ENCODE measurements at regions not wholly inside any gene's neighbourhood (a gene's known extent, or its start where the extent isn't known, plus 50 kb on each side); places are given as distances from the start of the nearest gene placed in this dataset.

- H3K27me3 ChIP-seq = no peaks in the 10 kb centered on the region
- FAIRE-seq (no peak), ATAC-seq (peak in 1 of 4 donors; percentile 20), DNase-seq (no peak)
- H3K4me1 ChIP-seq = no peaks in the 10 kb centered on the region
- WGBS, 2 donors = 29 to 46% methylated on average over 3 of the region's 3 CpGs
- no peak for TF ChIP-seq CTCF (IDR thresholded peaks at IDR 0.05)
- H3K36me3 ChIP-seq = no peaks in the 10 kb centered on the region
- no peak overlapping the region for H3K27ac ChIP-seq
- no peaks in the 10 kb centered on the region for H3K9me3 ChIP-seq
- intact Hi-C loops (cut with DNase I) = no loop called here
- H3K4me3 ChIP-seq = no peak overlapping the region
Measured at GRCh38 chr7:25656581-25657026, 428.3 kb upstream of the NPVF start.

- DNase-seq = no peak
- no peak for FAIRE-seq
- Histone ChIP-seq H3K4me3 (no peak overlapping the region), H3K9me3 (no peaks in the 10 kb centered on the region), H3K27me3 (no peaks in the 10 kb centered on the region), H3K4me1 (peaks cover 0 to 6% (median 3%) of the 10 kb centered on the region in 3 donors), H3K36me3 (no peaks in the 10 kb centered on the region), H3K27ac (no peak overlapping the region)
- no peak for ATAC-seq
- no peak for TF ChIP-seq CTCF (IDR thresholded peaks at IDR 0.05)
- intact Hi-C loops (cut with DNase I) = no loop called here
Measured at GRCh38 chr7:25658375-25658774, 430.1 kb upstream of the NPVF start.

- no peaks in the 10 kb centered on the region for H3K27me3 ChIP-seq
- TF ChIP-seq CTCF (IDR thresholded peaks at IDR 0.05) = no peak
- no peak overlapping the region for H3K27ac ChIP-seq
- peaks cover 0 to 7% (median 5%) of the 10 kb centered on the region in 3 donors for H3K4me1 ChIP-seq
- DNase-seq (no peak), FAIRE-seq (no peak), ATAC-seq (no peak)
- H3K9me3 ChIP-seq = no peaks in the 10 kb centered on the region
- no peaks in the 10 kb centered on the region for H3K36me3 ChIP-seq
- H3K4me3 ChIP-seq = no peak overlapping the region
- WGBS, 2 donors = 75 to 76% methylated on average over 6 of the region's 6 CpGs
- intact Hi-C loops (cut with DNase I) = no loop called here
Measured at GRCh38 chr7:25659841-25660240, 431.6 kb upstream of the NPVF start.

- WGBS, 2 donors = 45 to 59% methylated on average over 10 of the region's 10 CpGs
- intact Hi-C loops (cut with DNase I) = no loop called here
- Histone ChIP-seq H3K4me1 (peaks cover 0 to 7% (median 5%) of the 10 kb centered on the region in 3 donors), H3K27ac (no peak overlapping the region), H3K9me3 (no peaks in the 10 kb centered on the region), H3K36me3 (no peaks in the 10 kb centered on the region), H3K4me3 (no peak overlapping the region), H3K27me3 (no peaks in the 10 kb centered on the region)
- FAIRE-seq = no peak
- peak in 1 of 4 donors; percentile 50 for ATAC-seq
- no peak for TF ChIP-seq CTCF (IDR thresholded peaks at IDR 0.05)
- no peak for DNase-seq
Measured at GRCh38 chr7:25662841-25663800, 434.8 kb upstream of the NPVF start.

GRCh38 chr7:25663877-25664276 is 435.6 kb upstream of the NPVF start:
- Histone ChIP-seq H3K4me3 (no peak overlapping the region), H3K27ac (no peak overlapping the region), H3K4me1 (peaks cover 0 to 7% (median 5%) of the 10 kb centered on the region in 3 donors), H3K27me3 (no peaks in the 10 kb centered on the region), H3K9me3 (no peaks in the 10 kb centered on the region), H3K36me3 (no peaks in the 10 kb centered on the region)
- no peak for DNase-seq
- intact Hi-C loops (cut with DNase I) = no loop called here
- WGBS, 2 donors = 30 to 32% methylated on average over 4 of the region's 4 CpGs
- no peak for TF ChIP-seq CTCF (IDR thresholded peaks at IDR 0.05)
- ATAC-seq = peak in 2 of 4 donors; percentile 30 to 48
- FAIRE-seq = no peak
